ENCODE measurements at regions not wholly inside any gene's neighbourhood (a gene's known extent, or its start where the extent isn't known, plus 50 kb on each side); places are given as distances from the start of the nearest gene placed in this dataset.
"Not testable (repeated sequence)": the region's sequence is repeated elsewhere in the genome, so short reads cannot be mapped to it uniquely, and the experiment has no call there.

GRCh38 chr6:75031102-75031501 lies 174.8 kb downstream of the COL12A1 start:
- not testable (repeated sequence) for H2AFZ ChIP-seq (ENCODE audit: low read depth, low read length)

GRCh38 chr6:75029333-75029732 lies 176.5 kb downstream of the COL12A1 start:
- Histone ChIP-seq H3K4me3 (ENCODE audit: low read length) (no peak overlapping the region), H2AFZ (ENCODE audit: low read depth, low read length) (no peak overlapping the region), H3K27me3 (ENCODE audit: insufficient read depth, low read length) (no peaks in the 10 kb centered on the region), H3K36me3 (ENCODE audit: insufficient read depth, low read length) (no peaks in the 10 kb centered on the region), H3K4me1 (ENCODE audit: insufficient read depth, low read length) (no peaks in the 10 kb centered on the region), H3K9me3 (ENCODE audit: low read length) (no peaks in the 10 kb centered on the region)

More at GRCh38 chr6:75031102-75031501, 174.8 kb downstream of the COL12A1 start:
- not testable (repeated sequence) for H3K27me3 ChIP-seq (ENCODE audit: insufficient read depth, low read length); H3K36me3 ChIP-seq (ENCODE audit: insufficient read depth, low read length); H3K4me3 ChIP-seq (ENCODE audit: low read length); H3K4me1 ChIP-seq (ENCODE audit: insufficient read depth, low read length); H3K9me3 ChIP-seq (ENCODE audit: low read length)

- H3K4me3 ChIP-seq (ENCODE audit: low read length): no peak overlapping the region
- H3K9me3 ChIP-seq (ENCODE audit: low read length): no peaks in the 10 kb centered on the region
- no peaks in the 10 kb centered on the region for H3K27me3 ChIP-seq (ENCODE audit: insufficient read depth, low read length)
- H2AFZ ChIP-seq (ENCODE audit: low read depth, low read length): no peak overlapping the region
- no peaks in the 10 kb centered on the region for H3K36me3 ChIP-seq (ENCODE audit: insufficient read depth, low read length)
- H3K4me1 ChIP-seq (ENCODE audit: insufficient read depth, low read length): no peaks in the 10 kb centered on the region
Observed at GRCh38 chr6:75025371-75025770, 180.5 kb downstream of the COL12A1 start.

GRCh38 chr6:75024828-75025227 lies 181.0 kb downstream of the COL12A1 start:
- Histone ChIP-seq H2AFZ (ENCODE audit: low read depth, low read length) (no peak overlapping the region), H3K27me3 (ENCODE audit: insufficient read depth, low read length) (no peaks in the 10 kb centered on the region), H3K9me3 (ENCODE audit: low read length) (no peaks in the 10 kb centered on the region), H3K36me3 (ENCODE audit: insufficient read depth, low read length) (no peaks in the 10 kb centered on the region), H3K4me1 (ENCODE audit: insufficient read depth, low read length) (no peaks in the 10 kb centered on the region), H3K4me3 (ENCODE audit: low read length) (no peak overlapping the region)

GRCh38 chr6:75023634-75024033 lies 182.2 kb downstream of the COL12A1 start:
- no peak overlapping the region for H3K4me3 ChIP-seq (ENCODE audit: low read length)
- no peaks in the 10 kb centered on the region for H3K9me3 ChIP-seq (ENCODE audit: low read length)
- H3K36me3 ChIP-seq (ENCODE audit: insufficient read depth, low read length): no peaks in the 10 kb centered on the region

GRCh38 chr6:75020971-75021370 lies 184.9 kb downstream of the COL12A1 start:
- H2AFZ ChIP-seq (ENCODE audit: low read depth, low read length): no peak overlapping the region
- no peaks in the 10 kb centered on the region for H3K9me3 ChIP-seq (ENCODE audit: low read length)
- no peaks in the 10 kb centered on the region for H3K4me1 ChIP-seq (ENCODE audit: insufficient read depth, low read length)
- no peaks in the 10 kb centered on the region for H3K36me3 ChIP-seq (ENCODE audit: insufficient read depth, low read length)
- H3K27me3 ChIP-seq (ENCODE audit: insufficient read depth, low read length): no peaks in the 10 kb centered on the region
- no peak overlapping the region for H3K4me3 ChIP-seq (ENCODE audit: low read length)

More at GRCh38 chr6:75023634-75024033, 182.2 kb downstream of the COL12A1 start:
- H3K4me1 ChIP-seq (ENCODE audit: insufficient read depth, low read length): no peaks in the 10 kb centered on the region
- H3K27me3 ChIP-seq (ENCODE audit: insufficient read depth, low read length): no peaks in the 10 kb centered on the region
- no peak overlapping the region for H2AFZ ChIP-seq (ENCODE audit: low read depth, low read length)

- no peak overlapping the region for H2AFZ ChIP-seq (ENCODE audit: low read depth, low read length)
- H3K36me3 ChIP-seq (ENCODE audit: insufficient read depth, low read length): no peaks in the 10 kb centered on the region
- H3K4me1 ChIP-seq (ENCODE audit: insufficient read depth, low read length): no peaks in the 10 kb centered on the region
- H3K27me3 ChIP-seq (ENCODE audit: insufficient read depth, low read length): no peaks in the 10 kb centered on the region
- no peaks in the 10 kb centered on the region for H3K9me3 ChIP-seq (ENCODE audit: low read length)
- no peak overlapping the region for H3K4me3 ChIP-seq (ENCODE audit: low read length)
Observed at GRCh38 chr6:75020376-75020775, 185.5 kb downstream of the COL12A1 start.

GRCh38 chr6:75012018-75012417 lies 193.8 kb downstream of the COL12A1 start:
- H3K36me3 ChIP-seq (ENCODE audit: insufficient read depth, low read length): no peaks in the 10 kb centered on the region
- no peak overlapping the region for H3K4me3 ChIP-seq (ENCODE audit: low read length)
- no peak overlapping the region for H2AFZ ChIP-seq (ENCODE audit: low read depth, low read length)
- H3K9me3 ChIP-seq (ENCODE audit: low read length): no peaks in the 10 kb centered on the region
- no peaks in the 10 kb centered on the region for H3K4me1 ChIP-seq (ENCODE audit: insufficient read depth, low read length)
- no peaks in the 10 kb centered on the region for H3K27me3 ChIP-seq (ENCODE audit: insufficient read depth, low read length)

- H3K4me3 ChIP-seq (ENCODE audit: low read length); H3K4me1 ChIP-seq (ENCODE audit: insufficient read depth, low read length); H3K9me3 ChIP-seq (ENCODE audit: low read length); H2AFZ ChIP-seq (ENCODE audit: low read depth, low read length); H3K36me3 ChIP-seq (ENCODE audit: insufficient read depth, low read length); H3K27me3 ChIP-seq (ENCODE audit: insufficient read depth, low read length): not testable (repeated sequence)
Observed at GRCh38 chr6:75003984-75004383, 201.9 kb downstream of the COL12A1 start.

GRCh38 chr6:74997646-74998045 lies 208.2 kb downstream of the COL12A1 start:
- Histone ChIP-seq H2AFZ (ENCODE audit: low read depth, low read length) (no peak overlapping the region), H3K9me3 (ENCODE audit: low read length) (no peaks in the 10 kb centered on the region), H3K27me3 (ENCODE audit: insufficient read depth, low read length) (no peaks in the 10 kb centered on the region), H3K36me3 (ENCODE audit: insufficient read depth, low read length) (no peaks in the 10 kb centered on the region), H3K4me1 (ENCODE audit: insufficient read depth, low read length) (no peaks in the 10 kb centered on the region), H3K4me3 (ENCODE audit: low read length) (no peak overlapping the region)

- H3K4me3 ChIP-seq (ENCODE audit: low read length): no peak overlapping the region
- H3K36me3 ChIP-seq (ENCODE audit: insufficient read depth, low read length): no peaks in the 10 kb centered on the region
- H2AFZ ChIP-seq (ENCODE audit: low read depth, low read length): no peak overlapping the region
- H3K27me3 ChIP-seq (ENCODE audit: insufficient read depth, low read length): no peaks in the 10 kb centered on the region
- no peaks in the 10 kb centered on the region for H3K9me3 ChIP-seq (ENCODE audit: low read length)
- H3K4me1 ChIP-seq (ENCODE audit: insufficient read depth, low read length): no peaks in the 10 kb centered on the region
Observed at GRCh38 chr6:74993136-74993535, 212.7 kb downstream of the COL12A1 start.

GRCh38 chr6:74991573-74992332 lies 214.1 kb downstream of the COL12A1 start:
- Histone ChIP-seq H3K36me3 (ENCODE audit: insufficient read depth, low read length) (no peaks in the 10 kb centered on the region), H3K4me3 (ENCODE audit: low read length) (no peak overlapping the region), H3K4me1 (ENCODE audit: insufficient read depth, low read length) (no peaks in the 10 kb centered on the region), H2AFZ (ENCODE audit: low read depth, low read length) (no peak overlapping the region), H3K9me3 (ENCODE audit: low read length) (no peaks in the 10 kb centered on the region), H3K27me3 (ENCODE audit: insufficient read depth, low read length) (no peaks in the 10 kb centered on the region)

GRCh38 chr6:74979065-74979766 lies 226.6 kb downstream of the COL12A1 start:
- Histone ChIP-seq H3K4me1 (ENCODE audit: insufficient read depth, low read length) (no peaks in the 10 kb centered on the region), H3K4me3 (ENCODE audit: low read length) (no peak overlapping the region), H2AFZ (ENCODE audit: low read depth, low read length) (no peak overlapping the region), H3K36me3 (ENCODE audit: insufficient read depth, low read length) (no peaks in the 10 kb centered on the region), H3K9me3 (ENCODE audit: low read length) (no peaks in the 10 kb centered on the region), H3K27me3 (ENCODE audit: insufficient read depth, low read length) (no peaks in the 10 kb centered on the region)

All from neuron (in vitro differentiated cells).